Stimulated activated CD4-positive, alpha-beta T cell treated with anti-CD3 and anti-CD28 coated beads, Interleukin-15, amount 100 ng/mL, for 1 hour (primary cell): ENCODE measurements at regions not wholly inside any gene's neighbourhood (a gene's known extent, or its start where the extent isn't known, plus 50 kb on each side); places are given as distances from the start of the nearest gene placed in this dataset.
"Not testable (repeated sequence)": the region's sequence is repeated elsewhere in the genome, so short reads cannot be mapped to it uniquely, and the experiment has no call there.

Experiments
- DNase-seq, 2 donors: peaks; one replicate each; pipeline ENCODE4 v3.0.0-alpha.2; 2020; ENCODE audit warnings: low read depth in 1 of 2, low spot score in 1 of 2

- no peak for DNase-seq
Measured at GRCh38 chr5:68652534-68652965, 437.0 kb downstream of the PIK3R1 start.

GRCh38 chr5:68653471-68653870 lies 437.9 kb downstream of the PIK3R1 start:
- DNase-seq = no peak

GRCh38 chr5:68657055-68657961 lies 436.5 kb upstream of the SLC30A5 start:
- no peak for DNase-seq

- DNase-seq = no peak
Measured at GRCh38 chr5:68658810-68659372, 434.9 kb upstream of the SLC30A5 start.

GRCh38 chr5:68659881-68660280 lies 433.9 kb upstream of the SLC30A5 start:
- no peak for DNase-seq

- no peak for DNase-seq
Measured at GRCh38 chr5:68661237-68661636, 432.6 kb upstream of the SLC30A5 start.

GRCh38 chr5:68662804-68663307 lies 431.0 kb upstream of the SLC30A5 start:
- DNase-seq = no peak

GRCh38 chr5:68669864-68670575 lies 423.8 kb upstream of the SLC30A5 start:
- DNase-seq = no peak

GRCh38 chr5:68673106-68673822 lies 420.6 kb upstream of the SLC30A5 start:
- DNase-seq = no peak

- no peak for DNase-seq
Measured at GRCh38 chr5:68673823-68674180, 420.0 kb upstream of the SLC30A5 start.

- DNase-seq = no peak
Measured at GRCh38 chr5:68679041-68679440, 414.8 kb upstream of the SLC30A5 start.

GRCh38 chr5:68680366-68680765 lies 413.4 kb upstream of the SLC30A5 start:
- DNase-seq = no peak

- DNase-seq = no peak
Measured at GRCh38 chr5:68681929-68682328, 411.9 kb upstream of the SLC30A5 start.

GRCh38 chr5:68682400-68683160 lies 411.2 kb upstream of the SLC30A5 start:
- no peak for DNase-seq

- no peak for DNase-seq
Measured at GRCh38 chr5:68683632-68684036, 410.2 kb upstream of the SLC30A5 start.

- DNase-seq = no peak
Measured at GRCh38 chr5:68685863-68686262, 408.0 kb upstream of the SLC30A5 start.

GRCh38 chr5:68688547-68688946 lies 405.3 kb upstream of the SLC30A5 start:
- no peak for DNase-seq

GRCh38 chr5:68689010-68689409 lies 404.8 kb upstream of the SLC30A5 start:
- no peak for DNase-seq

- DNase-seq = not testable (repeated sequence)
Measured at GRCh38 chr5:68691874-68692273, 401.9 kb upstream of the SLC30A5 start.
